ENCODE measurements at regions not wholly inside any gene's neighbourhood (a gene's known extent, or its start where the extent isn't known, plus 50 kb on each side); places are given as distances from the start of the nearest gene placed in this dataset.
"Not testable (repeated sequence)": the region's sequence is repeated elsewhere in the genome, so short reads cannot be mapped to it uniquely, and the experiment has no call there.

GRCh38 chr14:105952222-105952621 lies 425.8 kb downstream of the TMEM121 start:
- intact Hi-C loops (cut with DNase I), result no loop called here
- no peak overlapping the region for H3K4me3 ChIP-seq (replicated peaks in 1 of 3)
- no peaks in the 10 kb centered on the region for H3K4me1 ChIP-seq
- H3K36me3 ChIP-seq, result no peaks in the 10 kb centered on the region
- 78 to 81% methylated on average over 5 of the region's 5 CpGs for WGBS, 2 donors
- H3K27ac ChIP-seq, result no peak overlapping the region
- TF ChIP-seq POLR2A (IDR thresholded peaks at IDR 0.05), result no peak
- TF ChIP-seq, protein P1, sequence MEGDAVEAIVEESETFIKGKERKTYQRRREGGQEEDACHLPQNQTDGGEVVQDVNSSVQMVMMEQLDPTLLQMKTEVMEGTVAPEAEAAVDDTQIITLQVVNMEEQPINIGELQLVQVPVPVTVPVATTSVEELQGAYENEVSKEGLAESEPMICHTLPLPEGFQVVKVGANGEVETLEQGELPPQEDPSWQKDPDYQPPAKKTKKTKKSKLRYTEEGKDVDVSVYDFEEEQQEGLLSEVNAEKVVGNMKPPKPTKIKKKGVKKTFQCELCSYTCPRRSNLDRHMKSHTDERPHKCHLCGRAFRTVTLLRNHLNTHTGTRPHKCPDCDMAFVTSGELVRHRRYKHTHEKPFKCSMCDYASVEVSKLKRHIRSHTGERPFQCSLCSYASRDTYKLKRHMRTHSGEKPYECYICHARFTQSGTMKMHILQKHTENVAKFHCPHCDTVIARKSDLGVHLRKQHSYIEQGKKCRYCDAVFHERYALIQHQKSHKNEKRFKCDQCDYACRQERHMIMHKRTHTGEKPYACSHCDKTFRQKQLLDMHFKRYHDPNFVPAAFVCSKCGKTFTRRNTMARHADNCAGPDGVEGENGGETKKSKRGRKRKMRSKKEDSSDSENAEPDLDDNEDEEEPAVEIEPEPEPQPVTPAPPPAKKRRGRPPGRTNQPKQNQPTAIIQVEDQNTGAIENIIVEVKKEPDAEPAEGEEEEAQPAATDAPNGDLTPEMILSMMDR (IDR thresholded peaks at IDR 0.05), result no peak
- DNase-seq, result no peak
- no peaks in the 10 kb centered on the region for H3K27me3 ChIP-seq
- H3K9me3 ChIP-seq, result no peaks in the 10 kb centered on the region

- H3K4me1 ChIP-seq, result no peaks in the 10 kb centered on the region
- H3K9me3 ChIP-seq, result no peaks in the 10 kb centered on the region
- no peaks in the 10 kb centered on the region for H3K27me3 ChIP-seq
- DNase-seq, result no peak
- 50 to 81% methylated on average over 1 of the region's 1 CpG for WGBS, 2 donors
- no peak overlapping the region for H3K4me3 ChIP-seq (replicated peaks in 1 of 3)
- TF ChIP-seq POLR2A (IDR thresholded peaks at IDR 0.05), result no peak
- TF ChIP-seq, protein P1 (IDR thresholded peaks at IDR 0.05), result no peak
- H3K36me3 ChIP-seq, result no peaks in the 10 kb centered on the region
- H3K27ac ChIP-seq, result no peak overlapping the region
- intact Hi-C loops (cut with DNase I), result no loop called here
Measured at GRCh38 chr14:105952826-105953225, 426.4 kb downstream of the TMEM121 start.

DNA sequence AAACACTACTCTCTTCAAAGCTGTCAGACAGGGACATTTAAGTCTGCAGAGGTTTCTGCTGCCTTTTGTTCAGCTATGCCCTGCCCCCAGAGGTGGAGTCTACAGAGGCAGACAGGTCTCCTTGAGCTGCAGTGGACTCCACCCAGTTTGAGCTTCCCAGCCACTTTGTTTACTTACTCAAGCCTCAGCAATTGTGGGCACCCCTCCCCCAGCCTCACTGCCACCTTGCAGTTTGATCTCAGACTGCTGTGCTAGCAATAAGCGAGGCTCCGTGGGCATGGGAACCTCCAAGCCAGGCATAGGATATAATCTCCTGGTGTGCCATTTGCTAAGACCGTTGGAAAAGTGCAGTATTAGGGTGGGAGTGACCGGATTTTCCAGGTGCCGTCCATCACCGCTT lies 435.2 kb downstream of the TMEM121 start:
- H3K9me3 ChIP-seq; H3K27me3 ChIP-seq; H3K36me3 ChIP-seq; DNase-seq; intact Hi-C loops (cut with DNase I); H3K27ac ChIP-seq; H3K4me3 ChIP-seq (replicated peaks in 1 of 3); H3K4me1 ChIP-seq: not testable (repeated sequence)
- WGBS, 2 donors, result 79 to 93% methylated on average over 6 of the region's 6 CpGs

DNA sequence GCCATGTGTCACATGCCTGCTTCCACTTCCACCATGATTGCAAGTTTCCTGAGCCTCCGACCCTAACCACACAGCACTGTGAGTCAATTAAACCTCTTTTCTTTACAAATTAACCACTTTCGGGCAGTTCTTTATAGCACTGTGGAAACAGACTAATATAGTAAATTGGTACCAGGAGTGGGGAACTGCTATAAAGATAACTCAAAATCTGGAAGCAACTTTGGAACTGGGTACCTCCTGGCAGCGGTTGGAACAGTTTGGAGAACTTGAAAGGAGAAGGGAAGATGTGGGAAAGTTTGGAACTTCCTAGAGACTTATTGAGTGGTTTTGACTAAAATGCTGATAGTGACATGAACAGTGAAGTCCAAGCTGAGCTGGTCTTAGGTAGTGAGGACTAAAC lies 436.1 kb downstream of the TMEM121 start:
- H3K27me3 ChIP-seq, result no peaks in the 10 kb centered on the region
- 84 to 90% methylated on average over 3 of the region's 3 CpGs for WGBS, 2 donors
- no peaks in the 10 kb centered on the region for H3K9me3 ChIP-seq
- no peak overlapping the region for H3K4me3 ChIP-seq (replicated peaks in 1 of 3)
- intact Hi-C loops (cut with DNase I), result no loop called here
- DNase-seq, result no peak
- no peaks in the 10 kb centered on the region for H3K4me1 ChIP-seq
- TF ChIP-seq POLR2A (IDR thresholded peaks at IDR 0.05), result no peak
- TF ChIP-seq, protein P1 (IDR thresholded peaks at IDR 0.05), result no peak
- no peak overlapping the region for H3K27ac ChIP-seq
- no peaks in the 10 kb centered on the region for H3K36me3 ChIP-seq

GRCh38 chr14:105968291-105968690 lies 441.9 kb downstream of the TMEM121 start:
- WGBS, 2 donors, result 63 to 68% methylated on average over 8 to 11 of the region's 11 CpGs
- Histone ChIP-seq H3K27me3 (no peaks in the 10 kb centered on the region), H3K9me3 (no peaks in the 10 kb centered on the region), H3K4me1 (no peaks in the 10 kb centered on the region), H3K36me3 (no peaks in the 10 kb centered on the region), H3K27ac (no peak overlapping the region), H3K4me3 (replicated peaks in 1 of 3) (no peak overlapping the region)
- DNase-seq, result no peak
- intact Hi-C loops (cut with DNase I), result no loop called here
- TF ChIP-seq, protein P1 (IDR thresholded peaks at IDR 0.05), result no peak
- no peak for TF ChIP-seq POLR2A (IDR thresholded peaks at IDR 0.05)

DNA sequence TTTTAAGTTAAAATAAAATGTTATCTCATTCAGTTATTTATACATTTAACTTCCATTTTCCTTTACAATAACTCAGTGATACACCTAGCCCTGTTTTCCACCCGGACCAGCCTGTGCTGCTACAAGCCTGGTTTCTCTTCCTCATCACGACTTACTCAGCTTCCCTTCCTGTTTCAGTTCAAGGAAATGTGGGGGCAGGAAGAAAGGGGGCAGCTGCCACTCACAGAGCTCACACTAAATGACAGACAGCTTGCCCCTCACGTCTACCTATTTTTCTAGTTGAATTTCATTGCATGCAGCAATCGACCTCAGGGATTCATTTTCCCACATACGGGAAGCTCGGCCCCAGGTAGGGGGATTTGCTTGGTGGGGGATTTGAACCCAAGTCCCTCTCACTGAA lies 442.6 kb downstream of the TMEM121 start:
- intact Hi-C loops (cut with DNase I); H3K4me3 ChIP-seq (replicated peaks in 1 of 3); H3K4me1 ChIP-seq; H3K27ac ChIP-seq; H3K9me3 ChIP-seq; H3K27me3 ChIP-seq; DNase-seq; H3K36me3 ChIP-seq: not testable (repeated sequence)
- WGBS, 2 donors, result 50 to 57% methylated on average over 6 of the region's 6 CpGs

DNA sequence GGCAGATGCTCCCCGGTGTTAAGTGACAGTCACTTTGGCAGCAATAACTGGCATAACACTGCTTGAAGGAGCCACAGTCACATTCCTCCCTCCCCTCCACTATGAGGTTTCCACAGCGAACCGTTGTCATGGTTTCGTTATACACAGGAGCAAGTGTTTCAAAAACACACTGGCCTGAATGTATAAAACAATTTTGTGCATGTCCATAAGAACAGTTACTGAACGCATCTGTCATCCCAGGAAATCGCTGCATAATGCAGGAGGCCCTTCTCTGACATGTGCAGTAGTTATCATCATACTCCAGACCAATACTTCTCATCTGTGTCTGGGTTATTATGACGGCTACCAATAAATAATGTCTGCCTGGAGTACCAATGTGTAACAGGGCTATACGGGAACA lies 444.4 kb downstream of the TMEM121 start:
- H3K27me3 ChIP-seq; H3K4me3 ChIP-seq (replicated peaks in 1 of 3); H3K27ac ChIP-seq; H3K36me3 ChIP-seq; H3K9me3 ChIP-seq; intact Hi-C loops (cut with DNase I); DNase-seq; H3K4me1 ChIP-seq: not testable (repeated sequence)
- 88 to 89% methylated on average over 5 to 8 of the region's 8 CpGs for WGBS, 2 donors
